Body of pancreas (tissue), 4 donors: ENCODE measurements at regions not wholly inside any gene's neighbourhood (a gene's known extent, or its start where the extent isn't known, plus 50 kb on each side); places are given as distances from the start of the nearest gene placed in this dataset.

ENCODE experiments used
- ATAC-seq: fragments of 150-250 bp; one replicate; pipeline ENCODE4 v1.9.1; 2016
- DNase-seq, 4 donors: peaks; one replicate each; pipeline ENCODE4 v3.0.0-alpha.2; 2019
- H3K27ac ChIP-seq, 4 donors: fragments of 200-600 bp; sonication (generic); 1 replicate in 3 of 4; 2 replicates in 1 of 4; pipeline versions ENCODE4 v1.5.1 to v1.6.1; 2016 to 2019; ENCODE audit warnings: mild to moderate bottlenecking in 1 of 4, mixed read lengths in 1 of 4, moderate library complexity in 1 of 4
- H3K27me3 ChIP-seq, 2 donors: fragments of 200-600 bp; sonication (generic); one replicate each; pipeline ENCODE4 v1.6.0; 2016; ENCODE audit warnings: mild to moderate bottlenecking in 1 of 2
- H3K36me3 ChIP-seq, 2 donors: fragments of 200-600 bp; sonication (generic); replicated peaks in 1 of 2; 2 replicates each; pipeline ENCODE4 v1.5.1; 2016; ENCODE audit warnings: low read depth in 2 of 2; ENCODE audit not compliant: insufficient read depth in 1 of 2
- H3K4me1 ChIP-seq: fragments of 200-600 bp; sonication (generic); one replicate; pipeline ENCODE4 v1.6.0; 2016
- H3K4me3 ChIP-seq, 2 donors: fragments of 200-600 bp; sonication (generic); 1 replicate in 1 of 2; 2 replicates in 1 of 2; pipeline ENCODE4 v1.5.1; 2016 to 2019
- H3K9me3 ChIP-seq, 3 donors: fragments of 200-600 bp; sonication (generic); 1 replicate in 2 of 3; 2 replicates in 1 of 3; pipeline ENCODE4 v1.5.1; 2016
- POLR2A ChIP-seq, 3 donors: fragments of 450-650 bp; IDR thresholded peaks; one replicate each; pipeline ENCODE4 v1.6.1; 2016; ENCODE audit warnings: antibody characterized with exemption in 3 of 3, mild to moderate bottlenecking in 2 of 3
- WGBS, 2 donors: methylation state at CpG; one replicate each; pipeline ENCODE4 v1.1.5; 2017; 5-methylcytosine and 5-hydroxymethylcytosine counted together
- intact Hi-C: fragments of 100-400 bp; cut with DNase I; formaldehyde crosslinking; loops from one replicate; pipeline ENCODE4 v1.15.1; 2023
- TF ChIP-seq, protein P1 (sequence below), 7 experiments: fragments of 450-650 bp in 4 of 7; fragments of 200-600 bp in 3 of 7; sonication (generic) in 3 of 7; IDR thresholded peaks; one replicate each; pipeline ENCODE4 v1.5.1; 2016 to 2019; ENCODE audit warnings: antibody characterized with exemption in 7 of 7

DNA sequence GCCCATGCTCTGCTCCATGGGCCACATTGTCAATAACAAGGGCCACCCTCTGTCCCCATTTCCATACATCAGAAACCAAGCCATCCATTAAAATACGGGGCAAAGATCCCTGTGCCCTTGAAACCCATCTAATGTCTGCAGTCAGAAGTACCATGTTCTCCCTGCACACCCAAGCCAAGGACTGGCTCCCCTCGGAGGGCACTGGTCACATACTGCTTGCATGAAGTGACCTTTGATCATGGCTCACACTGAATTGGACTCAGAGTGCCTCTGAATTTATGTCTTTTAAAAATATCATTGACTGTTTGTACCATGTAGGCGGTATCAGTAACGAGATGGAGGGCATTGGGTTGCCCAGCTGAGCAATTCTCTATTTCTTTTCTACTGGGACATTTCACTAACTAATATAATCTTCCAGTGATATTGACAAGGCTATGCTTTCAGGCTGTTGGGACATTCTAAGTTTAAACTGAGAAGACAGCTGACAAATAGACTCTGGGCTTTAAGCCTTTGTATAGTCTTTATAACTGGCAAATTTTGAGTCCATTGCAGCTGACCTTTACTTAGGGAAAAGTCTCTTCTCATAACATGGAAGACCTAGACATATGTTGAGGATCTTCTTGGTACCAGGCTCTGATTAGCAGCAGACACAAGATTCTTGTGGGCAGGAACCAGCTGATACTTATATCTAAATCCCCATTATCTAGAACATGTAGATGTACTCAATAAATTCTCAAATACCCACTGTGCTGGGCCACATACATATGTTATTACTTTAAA lies 214.3 kb downstream of the MYCN start:
- H3K4me3 ChIP-seq: no peak overlapping the region
- no peaks in the 10 kb centered on the region for H3K9me3 ChIP-seq
- ATAC-seq: no peak
- H3K4me1 ChIP-seq: no peaks in the 10 kb centered on the region
- DNase-seq: no peak
- H3K27ac ChIP-seq: no peak overlapping the region
- intact Hi-C loops: no loop called here
- TF ChIP-seq, protein P1, sequence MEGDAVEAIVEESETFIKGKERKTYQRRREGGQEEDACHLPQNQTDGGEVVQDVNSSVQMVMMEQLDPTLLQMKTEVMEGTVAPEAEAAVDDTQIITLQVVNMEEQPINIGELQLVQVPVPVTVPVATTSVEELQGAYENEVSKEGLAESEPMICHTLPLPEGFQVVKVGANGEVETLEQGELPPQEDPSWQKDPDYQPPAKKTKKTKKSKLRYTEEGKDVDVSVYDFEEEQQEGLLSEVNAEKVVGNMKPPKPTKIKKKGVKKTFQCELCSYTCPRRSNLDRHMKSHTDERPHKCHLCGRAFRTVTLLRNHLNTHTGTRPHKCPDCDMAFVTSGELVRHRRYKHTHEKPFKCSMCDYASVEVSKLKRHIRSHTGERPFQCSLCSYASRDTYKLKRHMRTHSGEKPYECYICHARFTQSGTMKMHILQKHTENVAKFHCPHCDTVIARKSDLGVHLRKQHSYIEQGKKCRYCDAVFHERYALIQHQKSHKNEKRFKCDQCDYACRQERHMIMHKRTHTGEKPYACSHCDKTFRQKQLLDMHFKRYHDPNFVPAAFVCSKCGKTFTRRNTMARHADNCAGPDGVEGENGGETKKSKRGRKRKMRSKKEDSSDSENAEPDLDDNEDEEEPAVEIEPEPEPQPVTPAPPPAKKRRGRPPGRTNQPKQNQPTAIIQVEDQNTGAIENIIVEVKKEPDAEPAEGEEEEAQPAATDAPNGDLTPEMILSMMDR (IDR thresholded peaks at IDR 0.05): no peak
- no peak for TF ChIP-seq POLR2A (IDR thresholded peaks at IDR 0.05)
- H3K27me3 ChIP-seq: no peaks in the 10 kb centered on the region
- 70 to 92% methylated on average over 4 of the region's 4 CpGs for WGBS, 2 donors
- no peaks in the 10 kb centered on the region for H3K36me3 ChIP-seq

DNA sequence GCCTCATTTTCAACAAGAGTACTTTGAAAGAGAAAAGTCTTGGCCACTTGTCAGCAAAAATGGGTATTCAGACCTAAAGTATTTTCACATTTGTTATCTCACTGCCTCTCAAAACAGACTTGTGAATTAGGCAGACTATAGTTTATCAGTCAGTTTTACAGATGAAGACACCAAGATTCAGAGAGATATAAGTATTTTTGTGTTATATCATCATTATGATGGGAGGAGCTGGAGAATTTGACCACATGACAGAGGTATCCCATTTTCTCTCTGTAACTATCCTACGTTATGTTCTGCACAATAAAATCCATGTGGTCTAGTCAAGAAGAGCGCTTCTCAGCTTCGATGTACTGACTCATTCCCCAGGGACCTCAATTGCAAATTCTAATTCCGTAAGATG lies 213.7 kb downstream of the MYCN start:
- Histone ChIP-seq H3K4me1 (no peaks in the 10 kb centered on the region), H3K27ac (no peak overlapping the region), H3K9me3 (no peaks in the 10 kb centered on the region), H3K4me3 (no peak overlapping the region), H3K36me3 (no peaks in the 10 kb centered on the region), H3K27me3 (no peaks in the 10 kb centered on the region)
- DNase-seq (no peak), ATAC-seq (no peak)
- intact Hi-C loops: no loop called here
- TF ChIP-seq POLR2A (IDR thresholded peaks at IDR 0.05): no peak
- TF ChIP-seq, protein P1 (IDR thresholded peaks at IDR 0.05): no peak
- WGBS, 2 donors: 82 to 86% methylated on average over 4 of the region's 4 CpGs

DNA sequence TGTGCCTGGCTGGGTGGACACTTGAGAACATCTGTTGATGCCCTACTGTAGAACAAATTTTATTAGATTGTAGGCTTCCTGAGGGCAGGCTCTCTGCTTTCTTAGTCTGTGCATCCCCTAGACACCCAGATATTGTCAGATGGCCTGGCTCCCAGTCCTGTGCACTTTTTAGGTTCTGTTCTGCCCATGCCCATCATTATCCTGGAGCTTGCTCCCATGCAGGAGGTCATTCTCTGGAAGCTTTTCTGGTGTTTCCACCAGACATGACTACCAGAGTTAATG lies 213.3 kb downstream of the MYCN start:
- no peak overlapping the region for H3K4me3 ChIP-seq
- no peaks in the 10 kb centered on the region for H3K4me1 ChIP-seq
- H3K27me3 ChIP-seq: no peaks in the 10 kb centered on the region
- no peaks in the 10 kb centered on the region for H3K9me3 ChIP-seq
- no peak for ATAC-seq
- intact Hi-C loops: no loop called here
- no peak for DNase-seq
- TF ChIP-seq, protein P1 (IDR thresholded peaks at IDR 0.05): no peak
- no peak for TF ChIP-seq POLR2A (IDR thresholded peaks at IDR 0.05)
- H3K36me3 ChIP-seq: no peaks in the 10 kb centered on the region
- no peak overlapping the region for H3K27ac ChIP-seq

DNA sequence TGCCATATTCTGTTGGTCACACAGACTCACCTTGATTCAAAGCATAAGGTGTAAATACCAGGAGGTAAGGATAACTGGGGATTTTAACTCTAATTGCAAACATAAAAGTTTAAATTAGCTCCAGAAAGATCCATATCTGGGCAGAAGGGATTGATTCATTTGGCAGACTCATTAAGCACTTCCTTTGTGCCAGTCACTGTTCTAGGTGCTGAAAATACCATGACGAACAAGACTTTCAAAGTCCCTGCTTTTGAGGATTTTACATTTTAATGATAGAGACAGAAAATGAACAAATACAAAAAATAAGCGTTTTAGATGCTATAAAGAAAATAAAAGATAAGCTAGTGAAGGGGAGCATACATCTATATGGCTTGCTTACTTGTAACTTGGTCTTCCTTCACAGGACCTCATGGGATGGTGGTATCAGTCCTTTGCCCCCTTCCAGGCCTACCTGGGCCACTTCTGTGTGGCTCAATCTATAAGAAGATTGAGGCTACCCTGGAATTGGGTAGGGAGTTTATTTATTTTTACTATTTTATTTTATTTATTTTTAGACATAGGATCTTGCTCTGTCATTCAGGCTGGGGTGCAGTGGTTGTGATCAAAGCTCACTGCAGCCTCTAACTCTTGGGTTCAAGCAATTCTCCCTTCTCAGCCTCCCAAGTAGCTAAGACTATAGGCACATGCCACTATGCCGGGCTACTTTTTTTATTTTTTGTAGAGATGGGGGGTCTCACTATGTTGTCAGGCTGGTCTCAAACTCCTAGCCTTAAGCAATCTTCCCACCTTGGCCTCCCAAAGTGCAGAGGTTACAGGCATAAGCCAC lies 212.8 kb downstream of the MYCN start:
- no peak for DNase-seq
- WGBS, 2 donors: 66 to 73% methylated on average over 3 of the region's 3 CpGs
- H3K27ac ChIP-seq: no peak overlapping the region
- no peak for ATAC-seq
- no peaks in the 10 kb centered on the region for H3K9me3 ChIP-seq
- no peaks in the 10 kb centered on the region for H3K4me1 ChIP-seq
- TF ChIP-seq, protein P1 (IDR thresholded peaks at IDR 0.05): no peak
- TF ChIP-seq POLR2A (IDR thresholded peaks at IDR 0.05): no peak
- no peaks in the 10 kb centered on the region for H3K36me3 ChIP-seq
- intact Hi-C loops: no loop called here
- no peaks in the 10 kb centered on the region for H3K27me3 ChIP-seq
- H3K4me3 ChIP-seq: no peak overlapping the region
